Natural killer cell (primary cell): ENCODE measurements at regions not wholly inside any gene's neighbourhood (a gene's known extent, or its start where the extent isn't known, plus 50 kb on each side); places are given as distances from the start of the nearest gene placed in this dataset.

ENCODE experiments used
- ATAC-seq, 3 donors: fragments of 150-1000 bp in 2 of 3; fragments of 200-7000 bp in 1 of 3; cut with Tn5 transposase; 1 replicate in 1 of 3; 2 replicates in 2 of 3; pipeline ENCODE4 v1.10.0; 2021; ENCODE audit warnings: mild to moderate bottlenecking in 2 of 3, moderate library complexity in 2 of 3
- DNase-seq, 2 donors: peaks; one replicate each; pipeline versions ENCODE4 v3.0.0 to v3.0.0-alpha.2; 2013 to 2021; ENCODE audit warnings: mixed read lengths in 1 of 2
- H3K27ac ChIP-seq: one replicate; pipeline ENCODE4 v1.5.1; 2013; ENCODE audit warnings: mild to moderate bottlenecking, low read length
- H3K27me3 ChIP-seq: one replicate; pipeline ENCODE4 v1.6.1; 2013; ENCODE audit warnings: low read length; ENCODE audit not compliant: control insufficient read depth, insufficient read depth
- H3K36me3 ChIP-seq: one replicate; pipeline ENCODE4 v1.6.1; 2013; ENCODE audit warnings: low read length; ENCODE audit not compliant: control insufficient read depth, insufficient read depth
- H3K4me1 ChIP-seq: one replicate; pipeline ENCODE4 v1.6.1; 2013; ENCODE audit warnings: low read length; ENCODE audit not compliant: control insufficient read depth, insufficient read depth
- H3K4me3 ChIP-seq: one replicate; pipeline ENCODE4 v1.5.1; 2013; ENCODE audit warnings: low read length
- H3K9me3 ChIP-seq: one replicate; pipeline ENCODE4 v1.6.1; 2013; ENCODE audit warnings: low read length; ENCODE audit not compliant: control insufficient read depth, insufficient read depth
- H3K27ac Mint-ChIP-seq, 2 donors: one replicate each; pipeline ENCODE4 v1.8.0; 2022; ENCODE audit warnings: mild to moderate bottlenecking in 2 of 2, mixed read lengths in 2 of 2, moderate library complexity in 1 of 2
- H3K27me3 Mint-ChIP-seq, 2 donors: one replicate each; pipeline ENCODE4 v1.8.0; 2022; ENCODE audit warnings: low read depth in 2 of 2, mixed read lengths in 2 of 2
- H3K36me3 Mint-ChIP-seq: one replicate; pipeline ENCODE4 v1.8.0; 2022; ENCODE audit warnings: mixed read lengths
- H3K4me1 Mint-ChIP-seq, 2 donors: one replicate each; pipeline ENCODE4 v1.8.0; 2022; ENCODE audit warnings: mixed read lengths in 2 of 2
- H3K4me3 Mint-ChIP-seq: one replicate; pipeline ENCODE4 v1.8.0; 2022; ENCODE audit warnings: mild to moderate bottlenecking, moderate library complexity, mixed read lengths
- H3K9me3 Mint-ChIP-seq, 2 donors: one replicate each; pipeline ENCODE4 v1.8.0; 2022; ENCODE audit warnings: mixed read lengths in 2 of 2
- WGBS: methylation state at CpG from one replicate; pipeline ENCODE4 v1.1.7; 2013; ENCODE audit warnings: missing lambda C conversion rate; ENCODE audit not compliant: insufficient coverage; 5-methylcytosine and 5-hydroxymethylcytosine counted together
- intact Hi-C: fragments of 100-400 bp; cut with micrococcal nuclease; formaldehyde crosslinking; loops from one replicate; pipeline ENCODE4 v1.14.2; 2022
- TF ChIP-seq, protein P1 (sequence below): fragments of 200-600 bp; IDR thresholded peaks from one replicate; pipeline ENCODE4 v1.8.0; 2022; ENCODE audit warnings: antibody characterized with exemption

DNA sequence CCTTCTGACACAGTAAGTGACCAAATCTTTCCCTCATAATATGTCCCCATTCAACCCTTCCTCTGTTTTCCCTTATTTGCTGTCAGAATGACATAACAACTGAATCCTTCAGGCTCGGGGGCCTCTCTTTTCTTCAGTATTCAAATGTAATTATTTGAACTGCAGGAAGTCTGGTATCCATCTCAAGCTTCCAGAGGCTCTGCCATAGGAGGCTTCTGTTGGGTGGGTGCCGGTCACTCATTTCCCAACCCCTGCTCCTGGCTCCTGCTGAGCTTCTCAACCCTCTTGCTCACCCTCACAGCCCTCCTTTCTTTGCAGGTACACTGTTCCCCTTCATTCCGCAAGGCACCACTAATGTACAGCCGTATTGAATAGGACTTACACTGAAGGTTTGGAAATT is 151.8 kb upstream of the MAP3K1 start:
- TF ChIP-seq, protein P1, sequence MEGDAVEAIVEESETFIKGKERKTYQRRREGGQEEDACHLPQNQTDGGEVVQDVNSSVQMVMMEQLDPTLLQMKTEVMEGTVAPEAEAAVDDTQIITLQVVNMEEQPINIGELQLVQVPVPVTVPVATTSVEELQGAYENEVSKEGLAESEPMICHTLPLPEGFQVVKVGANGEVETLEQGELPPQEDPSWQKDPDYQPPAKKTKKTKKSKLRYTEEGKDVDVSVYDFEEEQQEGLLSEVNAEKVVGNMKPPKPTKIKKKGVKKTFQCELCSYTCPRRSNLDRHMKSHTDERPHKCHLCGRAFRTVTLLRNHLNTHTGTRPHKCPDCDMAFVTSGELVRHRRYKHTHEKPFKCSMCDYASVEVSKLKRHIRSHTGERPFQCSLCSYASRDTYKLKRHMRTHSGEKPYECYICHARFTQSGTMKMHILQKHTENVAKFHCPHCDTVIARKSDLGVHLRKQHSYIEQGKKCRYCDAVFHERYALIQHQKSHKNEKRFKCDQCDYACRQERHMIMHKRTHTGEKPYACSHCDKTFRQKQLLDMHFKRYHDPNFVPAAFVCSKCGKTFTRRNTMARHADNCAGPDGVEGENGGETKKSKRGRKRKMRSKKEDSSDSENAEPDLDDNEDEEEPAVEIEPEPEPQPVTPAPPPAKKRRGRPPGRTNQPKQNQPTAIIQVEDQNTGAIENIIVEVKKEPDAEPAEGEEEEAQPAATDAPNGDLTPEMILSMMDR: no peak
- Mint-ChIP-seq H3K4me1 (peaks cover 5% of the 10 kb centered on the region in 2 donors), H3K27ac (no peak overlapping the region), H3K36me3 (no peaks in the 10 kb centered on the region), H3K9me3 (no peaks in the 10 kb centered on the region), H3K27me3 (peaks cover 0 to 2% of the 10 kb centered on the region in 2 donors), H3K4me3 (no peak overlapping the region)
- H3K4me3 ChIP-seq: no peak overlapping the region
- WGBS: 90% methylated on average over 3 of the region's 4 CpGs
- ATAC-seq: no peak
- no peaks in the 10 kb centered on the region for H3K9me3 ChIP-seq
- H3K27me3 ChIP-seq: no peaks in the 10 kb centered on the region
- no peak for DNase-seq
- H3K4me1 ChIP-seq: no peaks in the 10 kb centered on the region
- H3K36me3 ChIP-seq: no peaks in the 10 kb centered on the region
- H3K27ac ChIP-seq: no peak overlapping the region
- intact Hi-C loops: no loop called here

DNA sequence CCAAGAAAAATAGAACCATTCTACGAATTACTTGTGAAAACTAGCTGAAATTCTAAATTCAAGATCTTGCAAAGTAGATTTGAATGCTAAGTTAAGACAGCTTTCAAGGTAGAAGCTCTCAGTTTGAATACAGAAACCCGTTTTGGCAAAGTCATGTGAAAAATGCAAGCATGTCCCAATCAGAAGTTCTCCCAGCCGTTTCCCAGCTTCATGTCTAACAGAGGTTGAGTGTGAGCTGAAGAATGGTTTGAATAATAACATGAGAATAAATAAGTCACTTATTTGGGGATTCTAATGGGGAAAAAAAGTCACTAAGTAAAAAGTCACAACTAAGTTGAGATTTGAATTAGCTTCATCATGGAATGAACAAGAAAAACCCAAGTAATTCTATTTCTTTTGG is 152.5 kb upstream of the MAP3K1 start:
- Histone ChIP-seq H3K9me3 (no peaks in the 10 kb centered on the region), H3K4me1 (no peaks in the 10 kb centered on the region), H3K36me3 (no peaks in the 10 kb centered on the region), H3K27ac (no peak overlapping the region), H3K4me3 (no peak overlapping the region), H3K27me3 (no peaks in the 10 kb centered on the region)
- no peak for ATAC-seq
- intact Hi-C loops: no loop called here
- Mint-ChIP-seq H3K4me1 (peaks cover 5% of the 10 kb centered on the region in 2 donors), H3K9me3 (no peaks in the 10 kb centered on the region), H3K27ac (no peak overlapping the region), H3K27me3 (peaks cover 0 to 2% of the 10 kb centered on the region in 2 donors), H3K4me3 (no peak overlapping the region), H3K36me3 (no peaks in the 10 kb centered on the region)
- TF ChIP-seq, protein P1: no peak
- WGBS: 80% methylated on average over 3 of the region's 3 CpGs
- DNase-seq: no peak

DNA sequence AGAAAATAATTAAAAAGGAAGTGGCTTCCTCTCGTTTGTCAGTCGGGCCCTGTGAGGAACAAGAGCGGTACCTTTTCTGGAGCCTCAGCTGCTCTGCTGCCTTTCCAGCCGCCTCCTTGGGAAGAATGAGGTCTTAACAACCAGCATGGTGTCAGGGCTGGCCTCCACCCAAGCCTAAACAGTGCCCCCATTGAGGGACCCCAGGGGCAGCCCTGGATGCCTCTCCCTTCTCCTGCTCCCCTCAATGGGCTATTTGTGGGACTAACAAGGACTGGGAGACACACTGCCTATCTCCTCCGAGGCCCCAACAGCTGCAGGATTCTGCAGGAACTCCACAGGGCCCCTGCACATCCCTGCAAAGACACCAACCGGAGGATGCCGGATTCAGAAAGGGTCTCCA is 155.4 kb upstream of the MAP3K1 start:
- no peak overlapping the region for H3K4me3 Mint-ChIP-seq
- TF ChIP-seq, protein P1: no peak
- no peak overlapping the region for H3K4me3 ChIP-seq
- 90% methylated on average over 7 of the region's 7 CpGs for WGBS
- no peaks in the 10 kb centered on the region for H3K9me3 Mint-ChIP-seq
- H3K27ac ChIP-seq: no peak overlapping the region
- H3K27me3 Mint-ChIP-seq: peaks cover 5 to 7% of the 10 kb centered on the region in 2 donors
- intact Hi-C loops: no loop called here
- H3K9me3 ChIP-seq: no peaks in the 10 kb centered on the region
- no peaks in the 10 kb centered on the region for H3K36me3 Mint-ChIP-seq
- H3K27me3 ChIP-seq: no peaks in the 10 kb centered on the region
- peaks cover 5% of the 10 kb centered on the region in 2 donors for H3K4me1 Mint-ChIP-seq
- no peaks in the 10 kb centered on the region for H3K4me1 ChIP-seq
- DNase-seq (no peak), ATAC-seq (no peak)
- H3K27ac Mint-ChIP-seq: no peak overlapping the region
- no peaks in the 10 kb centered on the region for H3K36me3 ChIP-seq

DNA sequence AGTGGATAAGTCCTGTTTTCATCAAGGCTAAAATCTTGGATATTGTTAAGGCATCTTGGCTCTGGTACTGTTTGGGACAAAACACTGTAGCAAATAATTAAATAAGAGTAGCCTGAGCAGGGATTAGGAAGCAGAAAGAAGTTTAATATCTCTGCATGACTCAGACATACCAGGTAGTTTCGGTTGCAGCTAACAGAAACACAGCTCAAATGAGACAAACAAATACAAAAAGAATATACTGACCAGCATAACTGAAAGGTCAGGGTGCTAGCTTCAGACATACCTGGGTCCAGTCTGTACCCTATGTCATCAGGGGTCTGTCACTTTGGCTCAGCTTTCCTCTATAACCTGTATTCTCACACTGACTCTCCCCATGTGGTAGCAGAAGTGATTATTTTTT is 156.4 kb upstream of the MAP3K1 start:
- H3K27ac Mint-ChIP-seq: no peak overlapping the region
- Histone ChIP-seq H3K36me3 (no peaks in the 10 kb centered on the region), H3K4me1 (no peaks in the 10 kb centered on the region), H3K27me3 (no peaks in the 10 kb centered on the region), H3K4me3 (no peak overlapping the region), H3K9me3 (no peaks in the 10 kb centered on the region), H3K27ac (no peak overlapping the region)
- ATAC-seq: no peak
- H3K9me3 Mint-ChIP-seq: no peaks in the 10 kb centered on the region
- 100% methylated on average over 1 of the region's 1 CpG for WGBS
- intact Hi-C loops: no loop called here
- no peak overlapping the region for H3K4me3 Mint-ChIP-seq
- peaks cover 7 to 12% of the 10 kb centered on the region in 2 donors for H3K27me3 Mint-ChIP-seq
- H3K36me3 Mint-ChIP-seq: no peaks in the 10 kb centered on the region
- H3K4me1 Mint-ChIP-seq: peaks cover 5% of the 10 kb centered on the region in 2 donors
- TF ChIP-seq, protein P1: no peak
- no peak for DNase-seq
